ENCODE measurements at regions not wholly inside any gene's neighbourhood (a gene's known extent, or its start where the extent isn't known, plus 50 kb on each side); places are given as distances from the start of the nearest gene placed in this dataset.

DNA sequence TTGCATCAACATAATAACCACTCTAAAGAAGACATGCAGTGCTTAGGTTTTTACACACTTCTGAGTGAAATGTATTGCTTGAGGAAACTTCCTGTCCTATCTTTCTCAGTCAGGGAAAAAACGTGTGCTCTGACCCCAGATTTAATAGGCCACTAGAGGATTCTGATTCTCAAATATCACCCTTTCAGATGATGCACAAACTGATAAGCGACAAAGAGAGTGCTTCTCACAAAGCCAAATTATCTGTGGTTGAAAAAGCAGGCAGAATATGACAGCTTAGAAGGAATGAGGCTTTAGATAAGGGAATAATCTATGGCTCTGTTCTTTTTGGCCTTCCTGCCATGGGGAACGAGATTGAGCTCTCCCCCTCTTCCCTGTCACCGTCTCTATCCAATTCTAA lies 583.4 kb upstream of the SGO1 start:
- no peaks in the 10 kb centered on the region for H3K9me3 Mint-ChIP-seq
- no peak overlapping the region for H3K4me3 Mint-ChIP-seq
- Histone ChIP-seq H2AFZ (no peak overlapping the region), H3K79me2 (replicated peaks; ENCODE audit: insufficient read depth) (no peaks in the 10 kb centered on the region), H3K4me1 (ENCODE audit: insufficient read depth) (no peaks in the 10 kb centered on the region), H3K27ac (ENCODE audit: low read depth) (no peak overlapping the region), H4K20me1 (replicated peaks; ENCODE audit: insufficient read depth) (no peaks in the 10 kb centered on the region), H3K9me2 (ENCODE audit: insufficient read depth) (no peaks in the 10 kb centered on the region), H3K4me2 (no peak overlapping the region), H3K27me3 (ENCODE audit: insufficient read depth) (no peaks in the 10 kb centered on the region), H3K36me3 (ENCODE audit: insufficient read depth) (no peaks in the 10 kb centered on the region), H3K4me3 (no peak overlapping the region), H3F3A (replicated peaks; ENCODE audit: low read depth) (no peaks in the 10 kb centered on the region)
- no peaks in the 10 kb centered on the region for H3K4me1 Mint-ChIP-seq
- ATAC-seq (no peak), DNase-seq (ENCODE audit: low spot score) (no peak)
- TF ChIP-seq, protein P1, sequence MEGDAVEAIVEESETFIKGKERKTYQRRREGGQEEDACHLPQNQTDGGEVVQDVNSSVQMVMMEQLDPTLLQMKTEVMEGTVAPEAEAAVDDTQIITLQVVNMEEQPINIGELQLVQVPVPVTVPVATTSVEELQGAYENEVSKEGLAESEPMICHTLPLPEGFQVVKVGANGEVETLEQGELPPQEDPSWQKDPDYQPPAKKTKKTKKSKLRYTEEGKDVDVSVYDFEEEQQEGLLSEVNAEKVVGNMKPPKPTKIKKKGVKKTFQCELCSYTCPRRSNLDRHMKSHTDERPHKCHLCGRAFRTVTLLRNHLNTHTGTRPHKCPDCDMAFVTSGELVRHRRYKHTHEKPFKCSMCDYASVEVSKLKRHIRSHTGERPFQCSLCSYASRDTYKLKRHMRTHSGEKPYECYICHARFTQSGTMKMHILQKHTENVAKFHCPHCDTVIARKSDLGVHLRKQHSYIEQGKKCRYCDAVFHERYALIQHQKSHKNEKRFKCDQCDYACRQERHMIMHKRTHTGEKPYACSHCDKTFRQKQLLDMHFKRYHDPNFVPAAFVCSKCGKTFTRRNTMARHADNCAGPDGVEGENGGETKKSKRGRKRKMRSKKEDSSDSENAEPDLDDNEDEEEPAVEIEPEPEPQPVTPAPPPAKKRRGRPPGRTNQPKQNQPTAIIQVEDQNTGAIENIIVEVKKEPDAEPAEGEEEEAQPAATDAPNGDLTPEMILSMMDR (conservative IDR thresholded peaks at IDR 0.05; ENCODE audit: low read depth in 2 of 2), result no peak
- TF ChIP-seq JUNB (IDR thresholded peaks at IDR 0.05; ENCODE audit: unreplicated experiment), result no peak
- TF ChIP-seq ZNF331 (CRISPR knock-in tag; IDR thresholded peaks at IDR 0.05; ENCODE audit: low read depth), result no peak
- TF ChIP-seq EZH2phosphoT487 (IDR thresholded peaks at IDR 0.05; ENCODE audit: unreplicated experiment), result no peak
- H3K27me3 Mint-ChIP-seq (ENCODE audit: insufficient read depth, low read depth, poor library complexity), result no peaks in the 10 kb centered on the region
- no peaks in the 10 kb centered on the region for H3K36me3 Mint-ChIP-seq (ENCODE audit: low read depth)
- H3K27ac Mint-ChIP-seq, result no peak overlapping the region

DNA sequence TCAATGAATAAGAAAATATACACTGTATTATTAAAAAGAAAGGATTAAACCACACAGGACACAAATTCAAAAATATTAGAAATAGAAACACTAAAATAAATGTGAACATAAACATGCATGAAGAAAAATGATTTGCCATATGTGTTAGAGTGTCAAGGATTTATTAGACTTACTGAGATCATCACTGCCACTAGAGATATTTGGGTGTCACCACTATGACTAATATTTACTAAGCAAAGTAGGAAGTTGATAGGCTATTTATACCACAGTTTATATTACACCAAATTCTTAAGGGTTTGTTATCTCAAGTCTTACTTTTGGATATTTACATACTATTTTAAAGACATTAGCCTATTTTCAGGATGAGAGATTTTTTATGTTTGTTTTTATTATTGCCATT lies 575.0 kb upstream of the SGO1 start:
- Mint-ChIP-seq H3K27me3 (ENCODE audit: insufficient read depth, low read depth, poor library complexity) (no peaks in the 10 kb centered on the region), H3K4me3 (no peak overlapping the region), H3K36me3 (ENCODE audit: low read depth) (no peaks in the 10 kb centered on the region), H3K4me1 (peaks cover 3% of the 10 kb centered on the region; the same call in 1 of the 3 replicates), H3K9me3 (no peaks in the 10 kb centered on the region), H3K27ac (no peak overlapping the region)
- Histone ChIP-seq H2AFZ (no peak overlapping the region), H3K4me3 (no peak overlapping the region), H3K4me2 (no peak overlapping the region), H3K27me3 (ENCODE audit: insufficient read depth) (no peaks in the 10 kb centered on the region), H3K4me1 (ENCODE audit: insufficient read depth) (no peaks in the 10 kb centered on the region), H3K36me3 (ENCODE audit: insufficient read depth) (no peaks in the 10 kb centered on the region), H3K9me2 (ENCODE audit: insufficient read depth) (no peaks in the 10 kb centered on the region), H3K27ac (ENCODE audit: low read depth) (no peak overlapping the region), H3F3A (replicated peaks; ENCODE audit: low read depth) (no peaks in the 10 kb centered on the region), H3K79me2 (replicated peaks; ENCODE audit: insufficient read depth) (no peaks in the 10 kb centered on the region), H4K20me1 (replicated peaks; ENCODE audit: insufficient read depth) (no peaks in the 10 kb centered on the region)
- ATAC-seq (no peak), DNase-seq (ENCODE audit: low spot score) (no peak)
- TF ChIP-seq EZH2phosphoT487 (IDR thresholded peaks at IDR 0.05; ENCODE audit: unreplicated experiment) (no peak), JUNB (IDR thresholded peaks at IDR 0.05; ENCODE audit: unreplicated experiment) (no peak), EZH2 (IDR thresholded peaks at IDR 0.05; ENCODE audit: low read depth, unreplicated experiment) (no peak)

DNA sequence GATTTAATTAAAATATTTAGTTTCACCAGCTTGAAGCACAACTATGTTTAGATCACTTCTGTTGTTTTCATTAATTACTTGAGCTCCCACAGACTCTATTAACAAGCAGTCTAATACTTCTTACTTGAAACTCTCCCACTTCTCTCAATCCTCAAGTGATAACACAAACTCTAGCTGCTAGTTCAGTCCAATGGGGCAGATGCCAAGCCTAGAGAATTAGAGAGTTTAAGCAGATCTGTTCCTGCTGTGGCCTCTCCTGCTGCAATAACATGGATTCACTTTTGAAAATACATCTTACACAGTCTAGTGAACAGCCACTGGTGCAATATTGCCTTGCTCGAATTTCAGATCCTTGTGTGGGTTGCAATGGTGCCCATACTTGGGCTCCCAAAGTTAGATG lies 566.4 kb upstream of the SGO1 start:
- H3K36me3 Mint-ChIP-seq (ENCODE audit: low read depth), result no peaks in the 10 kb centered on the region
- no peaks in the 10 kb centered on the region for H3K36me3 ChIP-seq (ENCODE audit: insufficient read depth)
- H3K9me3 Mint-ChIP-seq, result no peaks in the 10 kb centered on the region
- H3K4me3 Mint-ChIP-seq, result no peak overlapping the region
- H3K27me3 ChIP-seq (ENCODE audit: insufficient read depth), result no peaks in the 10 kb centered on the region
- no peaks in the 10 kb centered on the region for H3K4me1 ChIP-seq (ENCODE audit: insufficient read depth)
- no peak for DNase-seq (ENCODE audit: low spot score)
- no peaks in the 10 kb centered on the region for H3F3A ChIP-seq (replicated peaks; ENCODE audit: low read depth)
- no peaks in the 10 kb centered on the region for H4K20me1 ChIP-seq (replicated peaks; ENCODE audit: insufficient read depth)
- no peaks in the 10 kb centered on the region for H3K79me2 ChIP-seq (replicated peaks; ENCODE audit: insufficient read depth)
- H3K27ac ChIP-seq (ENCODE audit: low read depth), result no peak overlapping the region
- no peak overlapping the region for H3K27ac Mint-ChIP-seq
- no peak for ATAC-seq
- H3K4me3 ChIP-seq, result no peak overlapping the region
- H3K9me2 ChIP-seq (ENCODE audit: insufficient read depth), result no peaks in the 10 kb centered on the region
- H2AFZ ChIP-seq, result no peak overlapping the region
- no peaks in the 10 kb centered on the region for H3K4me1 Mint-ChIP-seq
- H3K27me3 Mint-ChIP-seq (ENCODE audit: insufficient read depth, low read depth, poor library complexity), result no peaks in the 10 kb centered on the region
- H3K4me2 ChIP-seq, result no peak overlapping the region
- TF ChIP-seq, protein P2, sequence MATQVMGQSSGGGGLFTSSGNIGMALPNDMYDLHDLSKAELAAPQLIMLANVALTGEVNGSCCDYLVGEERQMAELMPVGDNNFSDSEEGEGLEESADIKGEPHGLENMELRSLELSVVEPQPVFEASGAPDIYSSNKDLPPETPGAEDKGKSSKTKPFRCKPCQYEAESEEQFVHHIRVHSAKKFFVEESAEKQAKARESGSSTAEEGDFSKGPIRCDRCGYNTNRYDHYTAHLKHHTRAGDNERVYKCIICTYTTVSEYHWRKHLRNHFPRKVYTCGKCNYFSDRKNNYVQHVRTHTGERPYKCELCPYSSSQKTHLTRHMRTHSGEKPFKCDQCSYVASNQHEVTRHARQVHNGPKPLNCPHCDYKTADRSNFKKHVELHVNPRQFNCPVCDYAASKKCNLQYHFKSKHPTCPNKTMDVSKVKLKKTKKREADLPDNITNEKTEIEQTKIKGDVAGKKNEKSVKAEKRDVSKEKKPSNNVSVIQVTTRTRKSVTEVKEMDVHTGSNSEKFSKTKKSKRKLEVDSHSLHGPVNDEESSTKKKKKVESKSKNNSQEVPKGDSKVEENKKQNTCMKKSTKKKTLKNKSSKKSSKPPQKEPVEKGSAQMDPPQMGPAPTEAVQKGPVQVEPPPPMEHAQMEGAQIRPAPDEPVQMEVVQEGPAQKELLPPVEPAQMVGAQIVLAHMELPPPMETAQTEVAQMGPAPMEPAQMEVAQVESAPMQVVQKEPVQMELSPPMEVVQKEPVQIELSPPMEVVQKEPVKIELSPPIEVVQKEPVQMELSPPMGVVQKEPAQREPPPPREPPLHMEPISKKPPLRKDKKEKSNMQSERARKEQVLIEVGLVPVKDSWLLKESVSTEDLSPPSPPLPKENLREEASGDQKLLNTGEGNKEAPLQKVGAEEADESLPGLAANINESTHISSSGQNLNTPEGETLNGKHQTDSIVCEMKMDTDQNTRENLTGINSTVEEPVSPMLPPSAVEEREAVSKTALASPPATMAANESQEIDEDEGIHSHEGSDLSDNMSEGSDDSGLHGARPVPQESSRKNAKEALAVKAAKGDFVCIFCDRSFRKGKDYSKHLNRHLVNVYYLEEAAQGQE (IDR thresholded peaks at IDR 0.05; ENCODE audit: unreplicated experiment), result no peak
- TF ChIP-seq EZH2 (IDR thresholded peaks at IDR 0.05; ENCODE audit: low read depth, unreplicated experiment), result no peak
- no peak for TF ChIP-seq JUNB (IDR thresholded peaks at IDR 0.05; ENCODE audit: unreplicated experiment)
- TF ChIP-seq ZNF114 (CRISPR knock-in tag; IDR thresholded peaks at IDR 0.05), result no peak
- no peak for TF ChIP-seq POLR2AphosphoS5 (IDR thresholded peaks at IDR 0.05; ENCODE audit: low read depth)
- no peak for TF ChIP-seq NANOG (IDR thresholded peaks at IDR 0.05; ENCODE audit: borderline replicate concordance)
- no peak for TF ChIP-seq ZNF331 (CRISPR knock-in tag; IDR thresholded peaks at IDR 0.05; ENCODE audit: low read depth)
- TF ChIP-seq, protein P1 (conservative IDR thresholded peaks at IDR 0.05; ENCODE audit: low read depth in 2 of 2), result no peak
